DMS153 (cell line): ENCODE measurements at regions not wholly inside any gene's neighbourhood (a gene's known extent, or its start where the extent isn't known, plus 50 kb on each side); places are given as distances from the start of the nearest gene placed in this dataset.
"Not testable (repeated sequence)": the region's sequence is repeated elsewhere in the genome, so short reads cannot be mapped to it uniquely, and the experiment has no call there.

Source experiments
- DNase-seq: peaks from one replicate; lab custom pipeline; 2025; lab: John Stamatoyannopoulos, UW

GRCh38 chr3:137612291-137612690 is 151.8 kb upstream of the SOX14 start:
- DNase-seq: no peak

GRCh38 chr3:137615659-137616418 is 148.3 kb upstream of the SOX14 start:
- no peak for DNase-seq

GRCh38 chr3:137641879-137642704 is 122.0 kb upstream of the SOX14 start:
- no peak for DNase-seq

DNA sequence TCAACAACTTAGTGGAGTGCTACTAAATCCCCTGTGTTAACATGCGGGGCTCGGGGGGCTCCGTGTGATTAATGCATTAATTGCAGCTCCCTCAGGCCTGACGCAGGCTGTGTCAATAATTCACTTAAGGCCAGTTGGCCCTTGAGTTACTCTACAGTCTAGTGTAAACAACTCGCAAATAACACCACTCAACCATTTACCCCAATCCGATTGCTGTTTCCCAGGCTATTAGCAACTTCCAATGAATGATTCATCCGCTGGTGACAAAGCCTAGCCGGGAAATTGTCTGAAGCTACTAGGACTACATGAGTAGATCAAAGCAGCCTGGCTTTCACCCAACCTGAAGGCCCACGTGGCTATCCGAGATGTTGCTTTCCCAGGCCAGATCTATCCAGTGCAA is 121.3 kb upstream of the SOX14 start:
- DNase-seq: peak; percentile 30

- DNase-seq: no peak
Observed at GRCh38 chr3:137647179-137647578, 116.9 kb upstream of the SOX14 start.

- no peak for DNase-seq
Observed at GRCh38 chr3:137669519-137670060, 94.5 kb upstream of the SOX14 start.

DNA sequence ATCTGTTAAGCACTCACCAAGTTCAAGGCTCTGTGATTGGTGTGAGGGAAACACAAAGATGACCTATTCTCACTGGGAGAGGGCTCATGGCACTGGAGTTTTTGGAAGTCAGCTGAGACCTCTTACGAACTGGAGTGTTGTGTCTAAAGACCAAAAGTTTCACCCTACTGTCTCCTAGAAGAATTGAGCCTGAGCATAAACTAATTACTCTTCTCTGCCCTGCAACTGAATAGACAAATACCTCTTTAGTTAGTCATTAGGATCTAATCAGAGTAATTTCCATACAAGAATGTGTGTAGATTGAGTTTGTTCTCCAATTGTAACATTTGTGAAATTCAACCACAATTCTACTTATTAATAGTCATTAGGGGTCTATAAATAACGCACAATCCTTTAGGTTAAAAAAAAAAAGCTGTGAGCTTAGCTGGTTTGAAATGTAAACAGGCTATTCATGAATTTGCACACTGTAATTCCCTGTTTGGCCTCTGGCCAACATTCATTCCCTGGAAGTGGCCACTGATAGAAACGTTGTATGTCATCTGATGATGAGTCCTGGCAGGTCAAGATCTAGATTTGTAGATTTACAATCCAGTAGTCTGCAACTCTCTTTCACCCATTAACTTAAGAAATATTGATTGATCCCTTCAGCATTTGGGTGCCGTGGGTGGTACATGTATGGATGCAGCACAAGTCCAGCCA is 76.8 kb upstream of the SOX14 start:
- DNase-seq: no peak

- DNase-seq: peak; percentile 1
Observed at GRCh38 chr3:137692803-137693431, 71.2 kb upstream of the SOX14 start.

- DNase-seq: no peak
Observed at GRCh38 chr3:137693791-137694190, 70.3 kb upstream of the SOX14 start.

DNA sequence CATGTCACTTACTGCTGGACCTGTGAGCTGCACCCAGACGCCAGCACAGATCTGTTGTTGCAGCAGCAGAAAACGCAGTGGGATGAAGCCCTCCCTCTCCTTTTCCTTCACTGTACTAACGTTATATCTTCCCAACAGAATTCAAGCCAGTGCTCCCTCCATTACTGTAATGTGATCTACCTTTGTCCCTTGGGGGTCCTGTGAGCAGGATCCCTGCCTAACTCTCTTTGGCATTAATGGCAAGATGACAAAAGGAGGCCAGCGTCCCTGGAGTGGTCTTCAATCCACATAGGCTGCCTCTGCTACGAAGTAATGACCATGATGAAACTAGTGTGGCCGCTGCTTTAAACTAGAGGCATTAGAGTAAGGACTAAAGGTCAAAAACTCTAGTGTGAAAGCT is 69.3 kb upstream of the SOX14 start:
- DNase-seq: no peak

GRCh38 chr3:137695351-137695750 is 68.8 kb upstream of the SOX14 start:
- DNase-seq: no peak

DNA sequence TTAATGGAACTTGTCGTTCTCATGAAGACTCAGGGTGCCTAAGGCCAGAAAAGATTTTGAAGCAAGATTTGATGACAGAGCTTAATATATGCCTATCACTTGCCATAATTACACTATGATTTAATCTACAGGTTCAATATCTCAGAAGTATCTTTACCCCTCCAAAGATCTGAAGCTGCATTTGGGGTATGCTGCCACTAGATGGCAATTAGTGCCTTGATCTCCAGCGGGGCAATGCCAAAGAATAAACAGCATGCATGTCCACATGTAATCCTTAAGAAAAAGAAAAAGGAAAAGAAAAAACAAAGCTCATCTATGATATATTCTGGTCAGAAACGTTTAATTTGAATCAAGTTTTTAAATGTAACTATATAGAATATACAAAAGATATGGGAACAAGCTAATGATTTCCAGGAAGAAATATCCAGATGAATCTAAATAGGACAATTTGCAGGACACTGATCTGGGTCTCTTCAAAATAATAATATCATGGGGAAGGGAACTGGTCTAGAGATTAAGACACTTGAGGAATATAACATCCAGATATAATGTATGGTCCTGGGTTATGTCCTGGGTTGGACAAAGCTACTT is 55.0 kb upstream of the SOX14 start:
- peak; percentile 12 for DNase-seq

GRCh38 chr3:137713965-137714364 is 50.1 kb upstream of the SOX14 start:
- DNase-seq: not testable (repeated sequence)
